ENCODE measurements at regions not wholly inside any gene's neighbourhood (a gene's known extent, or its start where the extent isn't known, plus 50 kb on each side); places are given as distances from the start of the nearest gene placed in this dataset.

GRCh38 chr21:31518580-31518979 is 140.9 kb upstream of the SOD1 start:
- POLR2A ChIA-PET = no interaction called here
- Histone ChIP-seq H3K36me3 (ENCODE audit: control insufficient read depth in 2 of 2, insufficient read depth in 2 of 2, low read length in 1 of 2) (no peaks in the 10 kb centered on the region), H3K9me3 (replicated peaks; ENCODE audit: control insufficient read depth, insufficient read depth, low read length) (no peaks in the 10 kb centered on the region), H3K4me1 (ENCODE audit: control insufficient read depth, insufficient read depth, low read length) (no peaks in the 10 kb centered on the region), H3K79me2 (ENCODE audit: control insufficient read depth, insufficient read depth, low read length) (no peaks in the 10 kb centered on the region), H3K27ac (ENCODE audit: control insufficient read depth, insufficient read depth) (no peak overlapping the region), H2AFZ (ENCODE audit: control insufficient read depth, low read depth, low read length) (no peak overlapping the region), H3K4me2 (ENCODE audit: control insufficient read depth, insufficient read depth) (no peak overlapping the region), H3K27me3 (replicated peaks in 1 of 2; ENCODE audit: control insufficient read depth in 2 of 2, insufficient read depth in 2 of 2, low read length in 1 of 2) (no peaks in the 10 kb centered on the region), H3K4me3 (no peak overlapping the region), H4K20me1 (ENCODE audit: control insufficient read depth, insufficient read depth) (no peaks in the 10 kb centered on the region), H3K9ac (ENCODE audit: control insufficient read depth, insufficient read depth, low read length) (no peak overlapping the region)
- no peak for ATAC-seq
- no peak for TF ChIP-seq GABPA (IDR thresholded peaks at IDR 0.05; ENCODE audit: low read depth)
- intact Hi-C loops (cut with micrococcal nuclease; ENCODE audit: unreplicated experiment) (no loop called here), in situ Hi-C loops (cut with MboI) (no loop called here)
- no peak for FAIRE-seq
- SMC1A ChIA-PET (ENCODE audit: uncharacterized antibody, unreplicated experiment) = interaction anchor here (1.0 to 1.4 kb wide), 2 partner anchors 57 to 62 kb away, joined by 3 to 4 read pairs; no protein-coding TSS in a partner anchor
- 14% methylated on average over 4 of the region's 4 CpGs for WGBS (ENCODE audit: insufficient coverage, insufficient replicate concordance, low lambda C conversion rate, missing lambda C conversion rate)
- RAD21 ChIA-PET (ENCODE audit: unreplicated experiment) = no interaction called here
- no peak for DNase-seq (ENCODE audit: low read depth, low spot score)
- CTCF ChIA-PET = no interaction called here
- BruUV-seq (replicated peaks) = no TSS peak

GRCh38 chr21:31517664-31518414 is 141.7 kb upstream of the SOD1 start:
- no peak for DNase-seq (ENCODE audit: low read depth, low spot score)
- peak; percentile 87 for ATAC-seq

More at GRCh38 chr21:31517664-31518414, 141.7 kb upstream of the SOD1 start:
- Histone ChIP-seq H3K36me3 (ENCODE audit: control insufficient read depth in 2 of 2, insufficient read depth in 2 of 2, low read length in 1 of 2) (no peaks in the 10 kb centered on the region), H3K79me2 (ENCODE audit: control insufficient read depth, insufficient read depth, low read length) (no peaks in the 10 kb centered on the region), H4K20me1 (ENCODE audit: control insufficient read depth, insufficient read depth) (no peaks in the 10 kb centered on the region), H2AFZ (ENCODE audit: control insufficient read depth, low read depth, low read length) (no peak overlapping the region), H3K9ac (ENCODE audit: control insufficient read depth, insufficient read depth, low read length) (no peak overlapping the region), H3K9me3 (replicated peaks; ENCODE audit: control insufficient read depth, insufficient read depth, low read length) (no peaks in the 10 kb centered on the region), H3K4me3 (no peak overlapping the region), H3K27ac (ENCODE audit: control insufficient read depth, insufficient read depth) (no peak overlapping the region), H3K27me3 (replicated peaks in 1 of 2; ENCODE audit: control insufficient read depth in 2 of 2, insufficient read depth in 2 of 2, low read length in 1 of 2) (no peaks in the 10 kb centered on the region), H3K4me2 (ENCODE audit: control insufficient read depth, insufficient read depth) (no peak overlapping the region), H3K4me1 (ENCODE audit: control insufficient read depth, insufficient read depth, low read length) (no peaks in the 10 kb centered on the region)
- ChIA-PET POLR2A (no interaction called here), RAD21 (ENCODE audit: unreplicated experiment) (no interaction called here), SMC1A (ENCODE audit: uncharacterized antibody, unreplicated experiment) (interaction anchor here (1.0 to 1.4 kb wide), 3 partner anchors 56 to 191 kb away, joined by 3 to 4 read pairs (median 4); no protein-coding TSS in a partner anchor), CTCF (interaction anchor here (0.5 to 1.1 kb wide), 4 partner anchors 11 to 316 kb away, joined by 3 to 6 read pairs (median 3); no protein-coding TSS in a partner anchor)
- intact Hi-C loops (cut with micrococcal nuclease; ENCODE audit: unreplicated experiment) = no loop called here
- 38% methylated on average over 8 of the region's 8 CpGs for WGBS (ENCODE audit: insufficient coverage, insufficient replicate concordance, low lambda C conversion rate, missing lambda C conversion rate)
- BruUV-seq (replicated peaks) = no TSS peak
- no peak for FAIRE-seq
- in situ Hi-C loops (cut with MboI) = no loop called here
- TF ChIP-seq MAX (IDR thresholded peaks at IDR 0.05; ENCODE audit: low read depth, low read length) (no peak), ZBTB33 (IDR thresholded peaks at IDR 0.05) (no peak), NR2F1 (conservative IDR thresholded peaks at IDR 0.05) (no peak), MTA2 (IDR thresholded peaks at IDR 0.05; ENCODE audit: low read depth) (peak; percentile 38; the same call in 1 of the 2 replicates), BRCA1 (IDR thresholded peaks at IDR 0.05; ENCODE audit: low read depth, low read length) (no peak), DPF2 (IDR thresholded peaks at IDR 0.05) (no peak), RELB (IDR thresholded peaks at IDR 0.05; ENCODE audit: low read depth) (0 out of 2 replicates have a peak, but pooled peaks have one; percentile 20), RBBP5 (conservative IDR thresholded peaks at IDR 0.05) (no peak), ZSCAN29 (IDR thresholded peaks at IDR 0.05) (no peak), NR2C2 (IDR thresholded peaks at IDR 0.05; ENCODE audit: borderline replicate concordance, control insufficient read depth, insufficient read length, low read depth) (no peak), ZNF24 (IDR thresholded peaks at IDR 0.05) (0 out of 2 replicates have a peak, but pooled peaks have one; percentile 13), ZNF207 (IDR thresholded peaks at IDR 0.05; ENCODE audit: borderline replicate concordance) (no peak)
